SK-N-SH (cell line): ENCODE measurements at regions not wholly inside any gene's neighbourhood (a gene's known extent, or its start where the extent isn't known, plus 50 kb on each side); places are given as distances from the start of the nearest gene placed in this dataset.
A peak's percentile ranks its signal among the peaks of the same experiment; 100 is the strongest.

ENCODE experiments used
- CTCF ChIP-seq: fragments of 200-600 bp; sonication (generic); IDR thresholded peaks from 2 replicates; pipeline ENCODE4 v1.6.1; 2017; ENCODE audit warnings: antibody characterized with exemption, mild to moderate bottlenecking, moderate library complexity
- EZH2phosphoT487 ChIP-seq: fragments of 200-600 bp; sonication (generic); IDR thresholded peaks from 2 replicates; pipeline ENCODE4 v1.6.1; 2017; ENCODE audit warnings: low read depth, mixed run types, mild to moderate bottlenecking, antibody characterized with exemption, moderate library complexity, borderline replicate concordance
- FOXJ3 ChIP-seq: sonication (generic); formaldehyde crosslinking; IDR thresholded peaks from 2 replicates; pipeline ENCODE4 v1.5.1; 2020; ENCODE audit warnings: mild to moderate bottlenecking, missing genetic modification reagents
- FOXM1 ChIP-seq: IDR thresholded peaks from 2 replicates; pipeline ENCODE4 v1.4.0; 2012; ENCODE audit warnings: low read depth, mild to moderate bottlenecking
- IRF3 ChIP-seq: fragments of 150-350 bp; IDR thresholded peaks from 2 replicates; pipeline ENCODE4 v1.6.1; 2016; ENCODE audit warnings: mild to moderate bottlenecking, low read depth, low read length
- NFIC ChIP-seq: IDR thresholded peaks from 2 replicates; pipeline ENCODE4 v1.4.0; 2012; ENCODE audit warnings: borderline replicate concordance
- RCOR1 ChIP-seq: fragments of 150-350 bp; IDR thresholded peaks from 2 replicates; pipeline ENCODE4 v1.6.1; 2017; ENCODE audit warnings: antibody characterized with exemption, low read length
- RXRA ChIP-seq: IDR thresholded peaks from 2 replicates; pipeline ENCODE4 v1.4.0; 2012; ENCODE audit warnings: low read depth, mild to moderate bottlenecking, borderline replicate concordance
- SIN3A ChIP-seq: IDR thresholded peaks from 2 replicates; pipeline ENCODE4 v1.6.1; 2012; ENCODE audit warnings: low read depth, mild to moderate bottlenecking, low read length, moderate library complexity, borderline replicate concordance
- TAF1 ChIP-seq: IDR thresholded peaks from 2 replicates; pipeline ENCODE4 v1.6.1; 2012; ENCODE audit warnings: low read depth, mild to moderate bottlenecking, low read length, moderate library complexity, borderline replicate concordance

- no peak for TF ChIP-seq FOXM1
- no peak for TF ChIP-seq RXRA
- TF ChIP-seq CTCF: no peak
- TF ChIP-seq FOXJ3 (CRISPR knock-in tag): no peak
- no peak for TF ChIP-seq EZH2phosphoT487
- TF ChIP-seq NFIC: no peak
- TF ChIP-seq SIN3A: no peak
- peak; percentile 94 for TF ChIP-seq RCOR1
- no peak for TF ChIP-seq TAF1
- TF ChIP-seq IRF3: 0 out of 2 replicates have a peak, but pooled peaks have one; percentile 10
These were observed 232.1 kb upstream of the LYZL1 start for GRCh38 chr10:29056729-29057128.
